H1 (cell line): ENCODE measurements at regions not wholly inside any gene's neighbourhood (a gene's known extent, or its start where the extent isn't known, plus 50 kb on each side); places are given as distances from the start of the nearest gene placed in this dataset.

Experiments
- CTCF ChIA-PET: fragments of 300-600 bp; sonication (Branson Sonifier 250); formaldehyde crosslinking; loops from one replicate; lab custom pipeline; 2021; ENCODE audit not compliant: partially characterized antibody; lab: Charles Lee
- POLR2A ChIA-PET: fragments of 300-600 bp; sonication (Branson Sonifier 250); formaldehyde crosslinking; loops from one replicate; lab custom pipeline; 2021; ENCODE audit warnings: inconsistent platforms; ENCODE audit not compliant: partially characterized antibody; lab: Charles Lee
- DNase-seq, 2 experiments: peaks; one replicate each; pipeline versions ENCODE4 v3.0.0 to v3.0.0-alpha.2; 2010 to 2022; ENCODE audit warnings: low spot score in 2 of 2, low read depth in 1 of 2, mixed read lengths in 1 of 2
- FAIRE-seq: peaks from 2 replicates; lab custom pipeline; 2011; peaks lifted over from hg19 to GRCh38; lab: Jason Lieb, UNC
- H2AFZ ChIP-seq: 2 replicates; pipeline ENCODE4 v1.8.1; 2012; ENCODE audit warnings: low read length, inconsistent platforms
- H2AK5ac ChIP-seq: 2 replicates; pipeline ENCODE4 v1.6.1; 2013; ENCODE audit warnings: low read depth, low read length
- H2BK120ac ChIP-seq: replicated peaks from 2 replicates; pipeline ENCODE3; 2013; ENCODE audit warnings: low read depth, low read length, inconsistent platforms
- H2BK12ac ChIP-seq: 2 replicates; pipeline ENCODE4 v1.6.1; 2013; ENCODE audit warnings: low read depth, low read length
- H2BK15ac ChIP-seq: 2 replicates; pipeline ENCODE4 v1.6.1; 2013; ENCODE audit warnings: low read length
- H2BK20ac ChIP-seq: 2 replicates; pipeline ENCODE4 v1.6.1; 2013; ENCODE audit warnings: low read length
- H2BK5ac ChIP-seq: 2 replicates; pipeline ENCODE4 v1.6.1; 2013; ENCODE audit warnings: low read depth, low read length
- H3K14ac ChIP-seq: 2 replicates; pipeline ENCODE4 v1.6.1; 2013; ENCODE audit warnings: inconsistent platforms; ENCODE audit not compliant: insufficient read length
- H3K18ac ChIP-seq: 2 replicates; pipeline ENCODE4 v1.6.1; 2013; ENCODE audit warnings: low read length; ENCODE audit errors: extremely low read depth
- H3K23ac ChIP-seq: 2 replicates; pipeline ENCODE4 v1.6.1; 2013; ENCODE audit warnings: inconsistent platforms; ENCODE audit not compliant: insufficient read length
- H3K23me2 ChIP-seq: 2 replicates; pipeline ENCODE4 v1.6.1; 2013; ENCODE audit warnings: low read depth, low read length
- H3K27ac ChIP-seq: 2 replicates; pipeline ENCODE4 v1.6.1; 2011; ENCODE audit warnings: low read depth, low read length, inconsistent platforms
- H3K27me3 ChIP-seq, 4 experiments: replicated peaks in 1 of 4; 1 replicate in 1 of 4; 2 replicates in 3 of 4; pipeline versions ENCODE4 v1.6.1 to v1.8.1; 2011 to 2013; ENCODE audit warnings: low read length in 3 of 4, mild to moderate bottlenecking in 3 of 4, inconsistent platforms in 2 of 4, mixed read lengths in 2 of 4, moderate library complexity in 1 of 4; ENCODE audit not compliant: control insufficient read depth in 3 of 4, insufficient read depth in 3 of 4; ENCODE audit errors: extremely low read depth in 1 of 4
- H3K36me3 ChIP-seq, 4 experiments: 2 replicates each; pipeline versions ENCODE4 v1.6.1 to v1.8.1; 2011 to 2013; ENCODE audit warnings: mild to moderate bottlenecking in 4 of 4, low read length in 3 of 4, moderate library complexity in 2 of 4, control low read depth in 1 of 4, inconsistent platforms in 1 of 4; ENCODE audit not compliant: insufficient read depth in 4 of 4, control insufficient read depth in 2 of 4
- H3K4ac ChIP-seq: replicated peaks from 2 replicates; pipeline ENCODE3; 2013; ENCODE audit warnings: low read length, low read depth, mixed read lengths, inconsistent platforms; ENCODE audit not compliant: insufficient read length
- H3K4me1 ChIP-seq, 4 experiments: replicated peaks in 1 of 4; 1 replicate in 1 of 4; 2 replicates in 3 of 4; pipeline versions ENCODE4 v1.6.1 to v1.8.1; 2011 to 2013; ENCODE audit warnings: low read length in 3 of 4, inconsistent platforms in 2 of 4, mixed read lengths in 1 of 4; ENCODE audit not compliant: insufficient read depth in 4 of 4, control insufficient read depth in 3 of 4
- H3K4me2 ChIP-seq, 2 experiments: 2 replicates each; pipeline versions ENCODE4 v1.6.1 to v1.8.1; 2011 to 2013; ENCODE audit warnings: low read depth in 2 of 2, low read length in 2 of 2, control low read depth in 1 of 2, inconsistent platforms in 1 of 2, mild to moderate bottlenecking in 1 of 2; ENCODE audit not compliant: insufficient read depth in 1 of 2
- H3K4me3 ChIP-seq, 4 experiments: fragments of 200-600, 300-600 bp in 1 of 4; sonication (generic), shearing (Covaris generic), sonication (Bioruptor Twin) in 1 of 4; 2 replicates each; pipeline versions ENCODE4 v1.5.1 to v1.8.1; 2011 to 2016; ENCODE audit warnings: low read length in 4 of 4, low read depth in 3 of 4, control low read depth in 2 of 4, inconsistent platforms in 2 of 4, mild to moderate bottlenecking in 2 of 4, mixed read lengths in 1 of 4, moderate library complexity in 1 of 4; ENCODE audit not compliant: insufficient read depth in 2 of 4; ENCODE audit errors: extremely low read depth in 1 of 4
- H3K56ac ChIP-seq: replicated peaks from 2 replicates; pipeline ENCODE3; 2013; ENCODE audit warnings: low read depth, mild to moderate bottlenecking, mixed read lengths, low read length, inconsistent platforms; ENCODE audit not compliant: insufficient read length
- H3K79me1 ChIP-seq: 2 replicates; pipeline ENCODE4 v1.6.1; 2013; ENCODE audit warnings: low read depth, low read length, control low read depth
- H3K79me2 ChIP-seq, 2 experiments: 2 replicates each; pipeline versions ENCODE4 v1.6.1 to v1.8.1; 2012 to 2013; ENCODE audit warnings: low read length in 2 of 2, mild to moderate bottlenecking in 2 of 2, inconsistent platforms in 1 of 2; ENCODE audit not compliant: insufficient read depth in 2 of 2, control insufficient read depth in 1 of 2
- H3K9ac ChIP-seq, 4 experiments: replicated peaks in 1 of 4; 1 replicate in 1 of 4; 2 replicates in 3 of 4; pipeline versions ENCODE4 v1.6.1 to v1.8.1; 2011 to 2013; ENCODE audit warnings: low read depth in 3 of 4, low read length in 3 of 4, control low read depth in 2 of 4, mild to moderate bottlenecking in 2 of 4, moderate library complexity in 2 of 4, inconsistent platforms in 1 of 4; ENCODE audit errors: extremely low read depth in 1 of 4
- H3K9me3 ChIP-seq, 2 experiments: 2 replicates each; pipeline versions ENCODE4 v1.6.1 to v1.8.1; 2012 to 2013; ENCODE audit warnings: mild to moderate bottlenecking in 2 of 2, moderate library complexity in 2 of 2, control low read depth in 1 of 2, inconsistent platforms in 1 of 2, low read depth in 1 of 2, low read length in 1 of 2, mixed read lengths in 1 of 2; ENCODE audit not compliant: insufficient read depth in 2 of 2
- H4K20me1 ChIP-seq, 2 experiments: replicated peaks in 1 of 2; 2 replicates each; pipeline versions ENCODE3 to v1.8.1; 2011 to 2013; ENCODE audit warnings: inconsistent platforms in 2 of 2, low read length in 2 of 2, mild to moderate bottlenecking in 1 of 2; ENCODE audit not compliant: insufficient read depth in 2 of 2, control insufficient read depth in 1 of 2
- H4K5ac ChIP-seq: 2 replicates; pipeline ENCODE4 v1.6.1; 2013; ENCODE audit warnings: low read length, low read depth, mixed read lengths, inconsistent platforms; ENCODE audit not compliant: insufficient read length
- H4K8ac ChIP-seq: 2 replicates; pipeline ENCODE4 v1.8.0; 2013; ENCODE audit warnings: mild to moderate bottlenecking, moderate library complexity, low read length, inconsistent platforms; ENCODE audit not compliant: insufficient read depth; ENCODE audit errors: extremely low read depth
- H4K91ac ChIP-seq: replicated peaks from 2 replicates; pipeline ENCODE3; 2013; ENCODE audit warnings: low read length, mixed read lengths, inconsistent platforms; ENCODE audit not compliant: insufficient read length
- ASH2L ChIP-seq: fragments of 200-600, 300-600 bp; sonication (generic); IDR thresholded peaks from one replicate; pipeline ENCODE4 v1.7.1; 2017; ENCODE audit warnings: low read length
- BACH1 ChIP-seq: IDR thresholded peaks from 2 replicates; pipeline ENCODE4 v1.6.1; 2012; ENCODE audit warnings: low read length, improper control_type of control experiment
- CBX8 ChIP-seq: fragments of 300-800, 300-1000 bp; sonication (generic); IDR thresholded peaks from 2 replicates; pipeline ENCODE4 v1.7.1; 2016; ENCODE audit warnings: low read depth, low read length, borderline replicate concordance
- CHD2 ChIP-seq: IDR thresholded peaks from 2 replicates; pipeline ENCODE4 v1.6.1; 2012; ENCODE audit warnings: low read length, improper control_type of control experiment
- EGR1 ChIP-seq: IDR thresholded peaks from 2 replicates; pipeline ENCODE4 v1.6.1; 2011; ENCODE audit warnings: low read depth, low read length, borderline replicate concordance
- FOSL1 ChIP-seq: IDR thresholded peaks from 2 replicates; pipeline ENCODE4 v1.6.1; 2011; ENCODE audit warnings: mild to moderate bottlenecking, low read depth, low read length, moderate library complexity; ENCODE audit not compliant: insufficient read depth
- GABPA ChIP-seq: IDR thresholded peaks from 2 replicates; pipeline ENCODE4 v1.6.1; 2011; ENCODE audit warnings: mild to moderate bottlenecking, low read length, moderate library complexity, borderline replicate concordance; ENCODE audit not compliant: insufficient read depth
- GTF2F1 ChIP-seq: IDR thresholded peaks from 2 replicates; pipeline ENCODE4 v1.6.1; 2012; ENCODE audit warnings: low read depth, low read length, improper control_type of control experiment, borderline replicate concordance
- KDM5A ChIP-seq: fragments of 200-600 bp; IDR thresholded peaks from 2 replicates; pipeline ENCODE4 v1.7.1; 2012; ENCODE audit warnings: mild to moderate bottlenecking, low read length, inconsistent platforms, mixed read lengths
- MAFK ChIP-seq: IDR thresholded peaks from 2 replicates; pipeline ENCODE4 v1.6.1; 2012; ENCODE audit warnings: low read depth, mild to moderate bottlenecking, improper control_type of control experiment, low read length
- NANOG ChIP-seq: IDR thresholded peaks from 2 replicates; pipeline ENCODE4 v1.6.1; 2011; ENCODE audit warnings: low read length, low read depth, mild to moderate bottlenecking, inconsistent platforms; ENCODE audit not compliant: insufficient read depth, poor library complexity, severe bottlenecking
- PHF8 ChIP-seq: fragments of 200-600 bp; sonication (generic); conservative IDR thresholded peaks from 2 replicates; pipeline ENCODE4 v1.7.1; 2012; ENCODE audit warnings: low read depth, mild to moderate bottlenecking, inconsistent platforms, low read length, moderate library complexity
- POLR2AphosphoS5 ChIP-seq: IDR thresholded peaks from 2 replicates; pipeline ENCODE4 v1.6.1; 2011; ENCODE audit warnings: low read depth, low read length
- POU5F1 ChIP-seq: IDR thresholded peaks from 2 replicates; pipeline ENCODE4 v1.6.1; 2011; ENCODE audit warnings: low read depth, mild to moderate bottlenecking, low read length, moderate library complexity
- SIRT6 ChIP-seq: IDR thresholded peaks from one replicate; pipeline ENCODE4 v1.7.1; 2012; ENCODE audit warnings: low read length, inconsistent platforms
- TAF7 ChIP-seq: optimal IDR thresholded peaks from 2 replicates; pipeline ENCODE3; 2011; ENCODE audit warnings: low read depth, mild to moderate bottlenecking, inconsistent platforms, low read length, moderate library complexity, borderline replicate concordance
- TCF12 ChIP-seq: IDR thresholded peaks from 2 replicates; pipeline ENCODE4 v1.6.1; 2011; ENCODE audit warnings: low read depth, mild to moderate bottlenecking, low read length
- WGBS, 2 experiments: shearing (Covaris generic) in 1 of 2; methylation state at CpG; one replicate each; pipeline versions ENCODE4 v1.1.6 to v1.1.7; 2013 to 2015; ENCODE audit warnings: low lambda C conversion rate in 2 of 2, mixed read lengths in 2 of 2, inconsistent platforms in 1 of 2, low coverage in 1 of 2, missing lambda C conversion rate in 1 of 2; ENCODE audit not compliant: insufficient replicate concordance in 2 of 2, insufficient coverage in 1 of 2, insufficient read length in 1 of 2; ENCODE audit errors: extremely low coverage in 1 of 2, missing lambda C conversion rate in 1 of 2; 5-methylcytosine and 5-hydroxymethylcytosine counted together

- CTCF ChIA-PET: interaction anchor here (1.0 kb wide), 1 partner anchor 26 kb away, joined by 3 read pairs; no protein-coding TSS in a partner anchor
- TF ChIP-seq GABPA: no peak
- TF ChIP-seq EGR1: no peak
- no peak for TF ChIP-seq ASH2L
- TF ChIP-seq POU5F1: no peak
- no peak for TF ChIP-seq FOSL1
- TF ChIP-seq POLR2AphosphoS5: no peak
- TF ChIP-seq TAF7: no peak
- TF ChIP-seq SIRT6: no peak
- no peak for TF ChIP-seq BACH1
- TF ChIP-seq KDM5A: no peak
- TF ChIP-seq GTF2F1: no peak
- no peak for TF ChIP-seq NANOG
- TF ChIP-seq CBX8: no peak
- no peak for TF ChIP-seq CHD2
- no peak for TF ChIP-seq MAFK
- TF ChIP-seq PHF8: no peak
- no peak for TF ChIP-seq TCF12
Observed at GRCh38 chr12:20122274-20122673, 246.1 kb upstream of the PDE3A start.

More at GRCh38 chr12:20122274-20122673, 246.1 kb upstream of the PDE3A start:
- no peaks in the 10 kb centered on the region for H4K20me1 ChIP-seq
- no peak overlapping the region for H3K18ac ChIP-seq
- H2BK5ac ChIP-seq: no peak overlapping the region
- H3K56ac ChIP-seq: no peak overlapping the region
- no peaks in the 10 kb centered on the region for H3K4me1 ChIP-seq
- no peak overlapping the region for H3K4me3 ChIP-seq
- no peaks in the 10 kb centered on the region for H3K9me3 ChIP-seq
- no peak overlapping the region for H2BK12ac ChIP-seq
- no peak overlapping the region for H2BK15ac ChIP-seq
- H3K9ac ChIP-seq: no peak overlapping the region
- no peaks in the 10 kb centered on the region for H3K23me2 ChIP-seq
- H4K8ac ChIP-seq: no peak overlapping the region
- FAIRE-seq: no peak
- H3K27me3 ChIP-seq: no peaks in the 10 kb centered on the region
- H3K36me3 ChIP-seq: no peaks in the 10 kb centered on the region
- no peak overlapping the region for H2BK20ac ChIP-seq
- DNase-seq: no peak
- H3K14ac ChIP-seq: no peak overlapping the region
- no peak overlapping the region for H2AK5ac ChIP-seq
- no peak overlapping the region for H4K5ac ChIP-seq
- WGBS, 2 experiments: 85% methylated on average over 4 of the region's 4 CpGs; no CpG with 5 or more reads in 1 of the 2 experiments
- no peak overlapping the region for H3K27ac ChIP-seq
- no peaks in the 10 kb centered on the region for H3K79me1 ChIP-seq
- no peaks in the 10 kb centered on the region for H3K79me2 ChIP-seq
- POLR2A ChIA-PET: no interaction called here
- H3K23ac ChIP-seq: no peak overlapping the region
- no peak overlapping the region for H3K4me2 ChIP-seq
- H2BK120ac ChIP-seq: no peak overlapping the region
- no peak overlapping the region for H2AFZ ChIP-seq
- H4K91ac ChIP-seq: no peak overlapping the region
- no peak overlapping the region for H3K4ac ChIP-seq
